Neuronal stem cell (in vitro differentiated cells): ENCODE measurements at regions not wholly inside any gene's neighbourhood (a gene's known extent, or its start where the extent isn't known, plus 50 kb on each side); places are given as distances from the start of the nearest gene placed in this dataset.
"Not testable (repeated sequence)": the region's sequence is repeated elsewhere in the genome, so short reads cannot be mapped to it uniquely, and the experiment has no call there.

ENCODE experiments used
- DNase-seq: peaks from one replicate; pipeline ENCODE4 v3.0.0-alpha.2; 2013; ENCODE audit warnings: low spot score
- H2AFZ ChIP-seq: one replicate; pipeline ENCODE4 v1.6.1; 2013; ENCODE audit warnings: mild to moderate bottlenecking, low read length, inconsistent platforms
- H2AK5ac ChIP-seq: 2 replicates; pipeline ENCODE4 v1.6.1; 2013; ENCODE audit warnings: low read depth, mild to moderate bottlenecking, inconsistent platforms, low read length, moderate library complexity, mixed read lengths
- H2BK120ac ChIP-seq: 2 replicates; pipeline ENCODE4 v1.6.1; 2013; ENCODE audit warnings: low read depth, mild to moderate bottlenecking, inconsistent platforms, low read length, moderate library complexity, mixed read lengths
- H2BK12ac ChIP-seq: one replicate; pipeline ENCODE4 v1.6.1; 2013; ENCODE audit warnings: low read length, inconsistent platforms
- H2BK15ac ChIP-seq: 2 replicates; pipeline ENCODE4 v1.6.1; 2013; ENCODE audit warnings: mild to moderate bottlenecking, low read length, inconsistent platforms, mixed read lengths
- H2BK5ac ChIP-seq: one replicate; pipeline ENCODE4 v1.6.1; 2013; ENCODE audit warnings: inconsistent platforms, mild to moderate bottlenecking, low read length, moderate library complexity
- H3K14ac ChIP-seq: one replicate; pipeline ENCODE4 v1.6.1; 2013; ENCODE audit warnings: low read length, inconsistent platforms
- H3K18ac ChIP-seq: 2 replicates; pipeline ENCODE4 v1.6.1; 2013; ENCODE audit warnings: low read length, inconsistent platforms
- H3K23ac ChIP-seq: 2 replicates; pipeline ENCODE4 v1.6.1; 2013; ENCODE audit warnings: low read depth, mild to moderate bottlenecking, mixed read lengths, low read length, inconsistent platforms; ENCODE audit not compliant: poor library complexity
- H3K27ac ChIP-seq: replicated peaks from 3 replicates; pipeline ENCODE4 v1.5.1; 2013; ENCODE audit warnings: low read length, inconsistent platforms
- H3K27me3 ChIP-seq, 3 experiments: 2 replicates each; pipeline ENCODE4 v1.6.1; 2013; ENCODE audit warnings: low read length in 3 of 3, mild to moderate bottlenecking in 2 of 3, inconsistent platforms in 1 of 3, low read depth in 1 of 3, mixed read lengths in 1 of 3, moderate library complexity in 1 of 3; ENCODE audit not compliant: control insufficient read depth in 3 of 3, insufficient read depth in 3 of 3
- H3K36me3 ChIP-seq, 2 donors: replicated peaks in 1 of 2; 2 replicates each; pipeline ENCODE4 v1.6.1; 2013; ENCODE audit warnings: low read length in 2 of 2; ENCODE audit not compliant: control insufficient read depth in 2 of 2, insufficient read depth in 2 of 2
- H3K4ac ChIP-seq: 2 replicates; pipeline ENCODE4 v1.6.1; 2013; ENCODE audit warnings: inconsistent platforms, mild to moderate bottlenecking, low read length, moderate library complexity
- H3K4me1 ChIP-seq, 2 donors: 1 replicate in 1 of 2; 2 replicates in 1 of 2; pipeline ENCODE4 v1.6.1; 2013; ENCODE audit warnings: low read length in 2 of 2, low read depth in 1 of 2; ENCODE audit not compliant: control insufficient read depth in 2 of 2, insufficient read depth in 1 of 2
- H3K4me2 ChIP-seq: one replicate; pipeline ENCODE4 v1.6.1; 2013; ENCODE audit warnings: mild to moderate bottlenecking, low read length, inconsistent platforms; ENCODE audit not compliant: insufficient read depth, poor library complexity, severe bottlenecking
- H3K4me3 ChIP-seq, 2 donors: 2 replicates each; pipeline ENCODE4 v1.5.1; 2013; ENCODE audit warnings: low read length in 2 of 2, mild to moderate bottlenecking in 2 of 2, inconsistent platforms in 1 of 2, moderate library complexity in 1 of 2
- H3K79me1 ChIP-seq: one replicate; pipeline ENCODE4 v1.6.1; 2013; ENCODE audit warnings: low read depth, mild to moderate bottlenecking, inconsistent platforms, low read length, moderate library complexity
- H3K9ac ChIP-seq: one replicate; pipeline ENCODE4 v1.6.1; 2013; ENCODE audit warnings: mild to moderate bottlenecking, low read depth, low read length, inconsistent platforms; ENCODE audit not compliant: poor library complexity
- H3K9me3 ChIP-seq, 2 donors: replicated peaks in 1 of 2; 2 replicates each; pipeline versions ENCODE3 to v1.6.1; 2013; ENCODE audit warnings: low read length in 2 of 2, mild to moderate bottlenecking in 2 of 2, inconsistent platforms in 1 of 2, low read depth in 1 of 2, mixed read lengths in 1 of 2, moderate library complexity in 1 of 2; ENCODE audit not compliant: control insufficient read depth in 2 of 2, insufficient read depth in 1 of 2
- H4K8ac ChIP-seq: one replicate; pipeline ENCODE4 v1.6.1; 2013; ENCODE audit warnings: low read depth, mild to moderate bottlenecking, inconsistent platforms, low read length, moderate library complexity
- H4K91ac ChIP-seq: one replicate; pipeline ENCODE4 v1.6.1; 2013; ENCODE audit warnings: low read length, low read depth, mild to moderate bottlenecking, inconsistent platforms; ENCODE audit not compliant: poor library complexity
- WGBS, 2 donors: extraction: QIAGEN DNeasy Blood & Tissue Kit; methylation state at CpG; one replicate each; pipeline ENCODE4 v1.1.7; 2013; ENCODE audit warnings: missing lambda C conversion rate in 2 of 2, mixed read lengths in 1 of 2; ENCODE audit not compliant: insufficient read length in 2 of 2, insufficient replicate concordance in 1 of 2; ENCODE audit errors: extremely low coverage in 2 of 2; 5-methylcytosine and 5-hydroxymethylcytosine counted together

DNA sequence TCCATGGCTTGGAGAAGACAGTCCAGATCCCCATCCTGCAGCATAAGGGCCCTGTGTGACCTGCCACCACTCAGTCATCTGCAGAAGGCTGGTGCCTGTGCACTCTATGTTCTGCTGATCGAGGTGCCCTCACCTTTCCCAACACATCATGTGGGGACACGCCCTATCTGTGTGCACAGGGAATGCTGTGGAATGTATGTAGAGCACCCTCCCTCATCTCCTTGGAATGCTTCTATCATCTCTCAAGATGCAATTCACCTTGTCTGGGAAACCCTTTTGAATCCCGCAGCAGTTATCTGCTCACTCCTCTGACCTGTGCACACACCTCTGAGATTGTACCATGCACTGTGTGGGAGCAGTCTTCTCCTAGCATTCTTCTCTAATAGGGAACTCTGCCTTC lies 207.2 kb upstream of the SSTR4 start:
- Histone ChIP-seq H3K4me2 (no peak overlapping the region), H2BK120ac (no peak overlapping the region), H3K18ac (no peak overlapping the region), H3K79me1 (no peaks in the 10 kb centered on the region), H3K9ac (peak overlapping the region; percentile 63), H2AFZ (no peak overlapping the region), H3K36me3 (no peaks in the 10 kb centered on the region), H3K4me3 (no peak overlapping the region), H2BK15ac (no peak overlapping the region), H2AK5ac (no peak overlapping the region), H3K23ac (no peak overlapping the region), H2BK5ac (peak overlapping the region; percentile 78), H3K4ac (no peak overlapping the region), H3K4me1 (peaks cover 0 to 1% of the 10 kb centered on the region in 2 donors), H4K91ac (no peak overlapping the region), H3K27me3 (peaks cover 0 to 2% (median 0%) of the 10 kb centered on the region in 3 experiments), H3K27ac (no peak overlapping the region), H2BK12ac (no peak overlapping the region), H3K9me3 (no peaks in the 10 kb centered on the region), H4K8ac (no peak overlapping the region), H3K14ac (no peak overlapping the region)
- no CpG with 5 or more reads among the region's 3 CpGs for WGBS, 2 donors
- DNase-seq, result no peak

DNA sequence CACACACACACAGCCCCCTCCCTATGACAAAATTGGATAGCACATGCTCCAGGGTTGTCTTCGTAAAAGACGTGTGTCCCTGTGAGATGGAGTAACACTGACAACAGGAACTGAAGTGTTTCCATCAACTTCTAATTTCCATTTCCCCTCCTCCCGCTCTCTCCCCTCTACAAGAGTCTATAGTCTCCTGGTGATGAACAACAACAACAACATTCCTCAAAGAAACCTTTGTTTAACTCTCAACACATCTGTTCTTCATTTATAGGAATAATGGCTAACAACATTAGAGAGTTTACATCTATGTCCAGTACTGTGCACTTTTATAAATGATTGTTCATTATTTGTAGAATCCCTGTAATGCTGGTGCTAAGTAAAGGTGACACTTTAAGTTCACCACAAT lies 205.8 kb upstream of the SSTR4 start:
- Histone ChIP-seq H3K23ac (no peak overlapping the region), H3K9ac (no peak overlapping the region), H2AFZ (no peak overlapping the region), H4K91ac (no peak overlapping the region), H3K79me1 (no peaks in the 10 kb centered on the region), H3K9me3 (no peaks in the 10 kb centered on the region), H4K8ac (no peak overlapping the region), H2BK120ac (no peak overlapping the region), H3K4ac (no peak overlapping the region), H3K4me2 (no peak overlapping the region), H2BK5ac (no peak overlapping the region), H3K36me3 (no peaks in the 10 kb centered on the region), H2BK12ac (no peak overlapping the region), H3K4me1 (peaks cover 0 to 1% of the 10 kb centered on the region in 2 donors), H3K14ac (no peak overlapping the region), H2AK5ac (no peak overlapping the region), H2BK15ac (no peak overlapping the region), H3K4me3 (no peak overlapping the region), H3K18ac (no peak overlapping the region), H3K27ac (no peak overlapping the region), H3K27me3 (peaks cover 0 to 2% (median 0%) of the 10 kb centered on the region in 3 experiments)
- no CpG with 5 or more reads among the region's 3 CpGs for WGBS, 2 donors
- DNase-seq, result no peak

DNA sequence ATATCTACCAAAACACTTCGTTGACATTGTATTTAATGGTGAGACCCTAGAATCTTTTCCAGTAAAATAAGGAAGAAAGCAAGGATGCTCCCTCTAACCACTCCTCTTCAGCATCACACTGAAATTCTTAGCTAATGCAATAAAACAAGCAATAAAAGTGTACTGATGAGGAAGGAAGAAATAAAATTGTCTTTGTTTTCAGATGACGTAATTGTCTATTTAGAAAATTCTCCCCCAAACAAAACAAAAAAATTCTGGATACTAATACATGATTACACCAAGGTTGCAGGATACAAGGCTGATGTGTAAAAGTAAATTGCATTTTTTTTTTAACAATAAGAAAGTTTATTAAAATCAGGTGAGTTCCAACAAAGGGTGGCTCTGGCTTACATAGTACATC lies 205.0 kb upstream of the SSTR4 start:
- Histone ChIP-seq H3K4me1 (peaks cover 0 to 1% of the 10 kb centered on the region in 2 donors), H2AK5ac (no peak overlapping the region), H2BK120ac (no peak overlapping the region), H3K4ac (no peak overlapping the region), H2BK15ac (no peak overlapping the region), H4K8ac (no peak overlapping the region), H3K9me3 (no peaks in the 10 kb centered on the region), H3K18ac (no peak overlapping the region), H3K4me2 (no peak overlapping the region), H2BK5ac (no peak overlapping the region), H3K4me3 (no peak overlapping the region), H3K36me3 (no peaks in the 10 kb centered on the region), H2BK12ac (no peak overlapping the region), H2AFZ (no peak overlapping the region), H3K14ac (no peak overlapping the region), H3K27me3 (peaks cover 0 to 2% (median 0%) of the 10 kb centered on the region in 3 experiments), H3K27ac (no peak overlapping the region), H3K23ac (no peak overlapping the region), H3K9ac (no peak overlapping the region), H4K91ac (no peak overlapping the region), H3K79me1 (no peaks in the 10 kb centered on the region)
- WGBS, 2 donors, result no CpG with 5 or more reads among the region's 2 CpGs
- no peak for DNase-seq

DNA sequence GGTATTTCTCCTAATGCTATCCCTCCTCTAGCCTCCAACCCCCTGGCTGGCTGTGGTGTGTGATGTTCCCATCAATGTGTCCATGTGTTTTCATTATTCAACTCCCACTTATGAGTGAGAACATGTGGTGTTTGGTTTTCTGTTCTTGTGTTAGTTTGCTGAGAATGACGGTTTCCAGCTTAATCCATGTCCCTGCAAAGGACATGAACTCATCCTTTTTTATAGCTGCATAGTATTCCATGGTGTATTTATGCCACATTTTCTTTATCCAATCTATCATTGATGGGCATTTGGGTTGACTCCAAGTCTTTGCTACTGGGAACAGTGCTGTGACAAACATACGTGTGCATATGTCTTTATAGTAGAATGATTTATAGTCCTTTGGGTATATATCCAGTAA lies 204.4 kb upstream of the SSTR4 start:
- H2BK12ac ChIP-seq, H3K9ac ChIP-seq, H3K23ac ChIP-seq, H2AFZ ChIP-seq, H3K4me3 ChIP-seq, H3K18ac ChIP-seq, H2BK5ac ChIP-seq, DNase-seq, H3K4me2 ChIP-seq, H3K36me3 ChIP-seq, H3K27me3 ChIP-seq, H2AK5ac ChIP-seq, H3K4ac ChIP-seq, H2BK120ac ChIP-seq, H3K14ac ChIP-seq, H3K27ac ChIP-seq, H4K91ac ChIP-seq, H4K8ac ChIP-seq, H2BK15ac ChIP-seq, H3K9me3 ChIP-seq, H3K4me1 ChIP-seq, H3K79me1 ChIP-seq: not testable (repeated sequence)
- no CpG with 5 or more reads among the region's 2 CpGs for WGBS, 2 donors
